ENCODE measurements at regions not wholly inside any gene's neighbourhood (a gene's known extent, or its start where the extent isn't known, plus 50 kb on each side); places are given as distances from the start of the nearest gene placed in this dataset.
A peak's percentile ranks its signal among the peaks of the same experiment; 100 is the strongest.
"Not testable (repeated sequence)": the region's sequence is repeated elsewhere in the genome, so short reads cannot be mapped to it uniquely, and the experiment has no call there.

- H3K27me3 Mint-ChIP-seq (ENCODE audit: low read depth in 2 of 2): not testable (repeated sequence)
Observed at GRCh38 chr16:31990980-31991379, 117.4 kb downstream of the ZNF267 start.

GRCh38 chr16:31996325-31996724, 122.7 kb downstream of the ZNF267 start:
- ATAC-seq; DNase-seq; H3K27me3 Mint-ChIP-seq (ENCODE audit: low read depth in 2 of 2); H3K9me3 Mint-ChIP-seq; H3K4me3 ChIP-seq (ENCODE audit: low read length); H3K36me3 Mint-ChIP-seq; H3K4me1 Mint-ChIP-seq; H3K9me3 ChIP-seq (ENCODE audit: control insufficient read depth, insufficient read depth, low read length); H3K36me3 ChIP-seq (ENCODE audit: control insufficient read depth, insufficient read depth, low read length); H3K27ac Mint-ChIP-seq; intact Hi-C loops (cut with micrococcal nuclease); H3K4me1 ChIP-seq (ENCODE audit: control insufficient read depth, insufficient read depth, low read length); H3K27me3 ChIP-seq (ENCODE audit: control insufficient read depth, insufficient read depth, low read length); H3K4me3 Mint-ChIP-seq; H3K27ac ChIP-seq (ENCODE audit: low read length): not testable (repeated sequence)
- WGBS (ENCODE audit: insufficient coverage): 21% methylated on average over 3 of the region's 3 CpGs

More at GRCh38 chr16:31990980-31991379, 117.4 kb downstream of the ZNF267 start:
- H3K4me1 ChIP-seq (ENCODE audit: control insufficient read depth, insufficient read depth, low read length); H3K9me3 Mint-ChIP-seq; DNase-seq; H3K9me3 ChIP-seq (ENCODE audit: control insufficient read depth, insufficient read depth, low read length); ATAC-seq; H3K4me3 ChIP-seq (ENCODE audit: low read length); H3K27me3 ChIP-seq (ENCODE audit: control insufficient read depth, insufficient read depth, low read length); H3K4me3 Mint-ChIP-seq; intact Hi-C loops (cut with micrococcal nuclease); H3K4me1 Mint-ChIP-seq; H3K27ac Mint-ChIP-seq; H3K27ac ChIP-seq (ENCODE audit: low read length); H3K36me3 Mint-ChIP-seq; H3K36me3 ChIP-seq (ENCODE audit: control insufficient read depth, insufficient read depth, low read length): not testable (repeated sequence)
- WGBS (ENCODE audit: insufficient coverage): 83% methylated on average over 8 of the region's 8 CpGs

- H3K36me3 Mint-ChIP-seq; H3K27ac Mint-ChIP-seq; intact Hi-C loops (cut with micrococcal nuclease); H3K4me3 Mint-ChIP-seq; DNase-seq; H3K27me3 Mint-ChIP-seq (ENCODE audit: low read depth in 2 of 2); H3K4me1 Mint-ChIP-seq; H3K9me3 Mint-ChIP-seq; H3K27me3 ChIP-seq (ENCODE audit: control insufficient read depth, insufficient read depth, low read length); ATAC-seq; H3K9me3 ChIP-seq (ENCODE audit: control insufficient read depth, insufficient read depth, low read length); H3K4me3 ChIP-seq (ENCODE audit: low read length); H3K4me1 ChIP-seq (ENCODE audit: control insufficient read depth, insufficient read depth, low read length); H3K27ac ChIP-seq (ENCODE audit: low read length); H3K36me3 ChIP-seq (ENCODE audit: control insufficient read depth, insufficient read depth, low read length): not testable (repeated sequence)
- 96% methylated on average over 7 of the region's 9 CpGs for WGBS (ENCODE audit: insufficient coverage)
Observed at GRCh38 chr16:32002496-32002895, 128.9 kb downstream of the ZNF267 start.

- H3K36me3 ChIP-seq (ENCODE audit: control insufficient read depth, insufficient read depth, low read length); H3K27ac Mint-ChIP-seq; H3K4me3 ChIP-seq (ENCODE audit: low read length); H3K27ac ChIP-seq (ENCODE audit: low read length); DNase-seq; H3K27me3 Mint-ChIP-seq (ENCODE audit: low read depth in 2 of 2); H3K9me3 Mint-ChIP-seq; H3K4me3 Mint-ChIP-seq; H3K4me1 Mint-ChIP-seq; H3K27me3 ChIP-seq (ENCODE audit: control insufficient read depth, insufficient read depth, low read length); H3K4me1 ChIP-seq (ENCODE audit: control insufficient read depth, insufficient read depth, low read length); ATAC-seq; H3K9me3 ChIP-seq (ENCODE audit: control insufficient read depth, insufficient read depth, low read length); intact Hi-C loops (cut with micrococcal nuclease); H3K36me3 Mint-ChIP-seq: not testable (repeated sequence)
- 100% methylated on average over 3 of the region's 7 CpGs for WGBS (ENCODE audit: insufficient coverage)
Observed at GRCh38 chr16:32003819-32004218, 130.2 kb downstream of the ZNF267 start.

GRCh38 chr16:32038783-32039496, 165.3 kb downstream of the ZNF267 start:
- intact Hi-C loops (cut with micrococcal nuclease); ATAC-seq: not testable (repeated sequence)
- DNase-seq: peak in 1 of 2 donors; percentile 15

GRCh38 chr16:32039919-32040318, 166.3 kb downstream of the ZNF267 start:
- not testable (repeated sequence) for ATAC-seq, H3K27ac Mint-ChIP-seq
- WGBS (ENCODE audit: insufficient coverage): no CpG with 5 or more reads among the region's 10 CpGs

More at GRCh38 chr16:32038783-32039496, 165.3 kb downstream of the ZNF267 start:
- H3K4me1 Mint-ChIP-seq; H3K9me3 ChIP-seq (ENCODE audit: control insufficient read depth, insufficient read depth, low read length); H3K9me3 Mint-ChIP-seq; H3K36me3 Mint-ChIP-seq; H3K27ac ChIP-seq (ENCODE audit: low read length); H3K27ac Mint-ChIP-seq; H3K27me3 ChIP-seq (ENCODE audit: control insufficient read depth, insufficient read depth, low read length); H3K27me3 Mint-ChIP-seq (ENCODE audit: low read depth in 2 of 2); H3K4me3 Mint-ChIP-seq; H3K36me3 ChIP-seq (ENCODE audit: control insufficient read depth, insufficient read depth, low read length); H3K4me3 ChIP-seq (ENCODE audit: low read length); H3K4me1 ChIP-seq (ENCODE audit: control insufficient read depth, insufficient read depth, low read length): not testable (repeated sequence)
- 95% methylated on average over 2 of the region's 10 CpGs for WGBS (ENCODE audit: insufficient coverage)

GRCh38 chr16:32066016-32066651, 187.0 kb upstream of the TP53TG3D start:
- H3K4me3 ChIP-seq (ENCODE audit: low read length); H3K27me3 ChIP-seq (ENCODE audit: control insufficient read depth, insufficient read depth, low read length); H3K4me1 ChIP-seq (ENCODE audit: control insufficient read depth, insufficient read depth, low read length); H3K36me3 Mint-ChIP-seq; H3K27ac ChIP-seq (ENCODE audit: low read length); H3K9me3 Mint-ChIP-seq; intact Hi-C loops (cut with micrococcal nuclease); H3K9me3 ChIP-seq (ENCODE audit: control insufficient read depth, insufficient read depth, low read length); H3K4me3 Mint-ChIP-seq; H3K27me3 Mint-ChIP-seq (ENCODE audit: low read depth in 2 of 2); H3K27ac Mint-ChIP-seq; H3K36me3 ChIP-seq (ENCODE audit: control insufficient read depth, insufficient read depth, low read length); H3K4me1 Mint-ChIP-seq: not testable (repeated sequence)
- WGBS (ENCODE audit: insufficient coverage): 19% methylated on average over 7 of the region's 13 CpGs
- ATAC-seq: peak in 1 of 3 donors; percentile 35
- DNase-seq: peak in 1 of 2 donors; percentile 43

More at GRCh38 chr16:32039919-32040318, 166.3 kb downstream of the ZNF267 start:
- H3K27ac ChIP-seq (ENCODE audit: low read length); H3K27me3 ChIP-seq (ENCODE audit: control insufficient read depth, insufficient read depth, low read length); H3K9me3 ChIP-seq (ENCODE audit: control insufficient read depth, insufficient read depth, low read length); H3K4me1 Mint-ChIP-seq; H3K4me3 ChIP-seq (ENCODE audit: low read length); H3K27me3 Mint-ChIP-seq (ENCODE audit: low read depth in 2 of 2); H3K9me3 Mint-ChIP-seq; H3K36me3 ChIP-seq (ENCODE audit: control insufficient read depth, insufficient read depth, low read length); H3K4me3 Mint-ChIP-seq; intact Hi-C loops (cut with micrococcal nuclease); DNase-seq; H3K36me3 Mint-ChIP-seq; H3K4me1 ChIP-seq (ENCODE audit: control insufficient read depth, insufficient read depth, low read length): not testable (repeated sequence)

- H3K4me3 Mint-ChIP-seq; H3K36me3 ChIP-seq (ENCODE audit: control insufficient read depth, insufficient read depth, low read length); H3K4me3 ChIP-seq (ENCODE audit: low read length); H3K36me3 Mint-ChIP-seq; DNase-seq; H3K27ac Mint-ChIP-seq; H3K4me1 ChIP-seq (ENCODE audit: control insufficient read depth, insufficient read depth, low read length); H3K27me3 Mint-ChIP-seq (ENCODE audit: low read depth in 2 of 2); H3K9me3 Mint-ChIP-seq; H3K27ac ChIP-seq (ENCODE audit: low read length); H3K4me1 Mint-ChIP-seq; H3K27me3 ChIP-seq (ENCODE audit: control insufficient read depth, insufficient read depth, low read length); H3K9me3 ChIP-seq (ENCODE audit: control insufficient read depth, insufficient read depth, low read length); intact Hi-C loops (cut with micrococcal nuclease): not testable (repeated sequence)
- WGBS (ENCODE audit: insufficient coverage): no CpG with 5 or more reads among the region's 3 CpGs
- peak in 1 of 3 donors; percentile 54 for ATAC-seq
Observed at GRCh38 chr16:32071586-32071985, 181.5 kb upstream of the TP53TG3D start.
